NCI-H1092 treated with DMSO at 0.1 percent for 48 hours (cell line): ENCODE measurements at regions not wholly inside any gene's neighbourhood (a gene's known extent, or its start where the extent isn't known, plus 50 kb on each side); places are given as distances from the start of the nearest gene placed in this dataset.

Source experiments
- DNase-seq: peaks from one replicate; lab custom pipeline; 2025; lab: John Stamatoyannopoulos, UW

DNA sequence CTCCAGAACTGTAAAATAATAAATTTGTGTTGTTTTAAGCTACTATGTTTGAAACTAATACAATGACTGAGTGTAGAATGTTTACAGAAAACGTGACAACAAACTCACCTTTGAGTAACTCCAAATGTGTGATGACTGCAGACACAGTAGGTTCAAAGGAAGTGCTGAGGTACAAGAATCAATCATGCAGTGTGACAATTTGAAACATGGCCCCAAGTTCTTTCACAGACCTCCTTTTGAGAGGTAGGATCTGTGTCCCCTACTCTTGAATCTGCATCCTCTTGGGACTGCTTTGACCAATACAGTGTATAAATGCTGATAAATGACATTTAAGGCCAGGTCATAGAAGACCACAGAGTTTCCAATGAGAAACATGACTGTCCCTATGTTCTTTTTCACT lies 667.7 kb upstream of the DIPK2B start:
- no peak for DNase-seq

- no peak for DNase-seq
Measured at GRCh38 chrX:45862801-45863200, 662.1 kb upstream of the DIPK2B start.

DNA sequence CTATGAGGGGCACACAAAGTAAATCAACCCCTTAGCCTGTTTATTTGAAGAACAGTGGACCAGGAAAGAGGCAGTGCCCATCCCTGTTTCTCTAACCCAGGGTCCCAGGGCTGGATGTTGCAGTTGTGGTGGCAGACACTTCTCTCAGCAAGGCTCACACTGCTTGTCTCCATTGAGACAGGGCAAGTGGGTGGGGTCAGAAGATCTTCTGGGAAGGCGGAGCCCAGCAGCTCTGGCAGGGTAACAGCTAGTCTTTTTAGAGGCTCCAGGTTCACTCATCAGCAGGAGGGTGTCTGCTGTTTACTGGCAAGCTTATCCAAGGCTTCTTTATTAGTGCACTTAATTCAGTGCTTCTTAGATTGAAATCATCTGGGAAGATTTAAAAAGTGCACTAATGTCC lies 659.8 kb upstream of the DIPK2B start:
- DNase-seq, result no peak

DNA sequence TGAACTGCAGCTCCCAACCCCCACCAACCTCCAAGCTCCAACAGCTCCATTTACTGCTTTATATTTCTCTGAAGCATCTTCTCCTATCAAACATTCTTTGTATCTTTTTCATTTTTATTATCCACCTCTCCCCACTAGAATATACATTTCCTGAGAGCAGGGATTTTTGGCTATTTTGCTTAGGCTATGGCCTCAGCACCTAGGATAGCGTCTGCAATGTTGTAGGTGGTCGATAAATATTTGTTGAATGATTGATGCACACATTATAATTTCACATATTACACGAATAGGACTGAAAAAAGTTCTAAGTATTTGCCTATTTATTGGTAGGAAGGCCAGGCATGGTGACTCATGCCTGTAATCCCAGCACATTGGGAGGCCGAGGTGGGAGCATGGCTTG lies 658.7 kb upstream of the DIPK2B start:
- no peak for DNase-seq

DNA sequence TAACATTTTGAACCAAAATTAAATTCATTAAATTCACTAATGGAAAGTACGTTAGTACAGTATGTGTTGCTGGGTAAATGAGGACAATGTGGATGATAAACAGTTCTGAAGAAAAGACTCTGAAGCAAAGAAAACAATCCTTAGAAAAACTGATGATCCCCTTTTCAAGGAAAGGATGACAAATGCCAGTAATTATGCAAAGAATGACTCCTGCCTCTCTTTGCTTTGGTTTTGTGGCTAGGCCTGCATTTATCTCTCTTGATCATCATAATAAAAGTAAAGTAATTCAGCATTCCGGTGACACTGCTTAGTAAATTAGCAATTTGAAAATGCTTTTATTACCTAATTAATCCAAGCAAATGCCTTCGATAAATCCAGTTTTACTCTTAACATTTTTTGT lies 652.2 kb upstream of the DIPK2B start:
- no peak for DNase-seq

DNA sequence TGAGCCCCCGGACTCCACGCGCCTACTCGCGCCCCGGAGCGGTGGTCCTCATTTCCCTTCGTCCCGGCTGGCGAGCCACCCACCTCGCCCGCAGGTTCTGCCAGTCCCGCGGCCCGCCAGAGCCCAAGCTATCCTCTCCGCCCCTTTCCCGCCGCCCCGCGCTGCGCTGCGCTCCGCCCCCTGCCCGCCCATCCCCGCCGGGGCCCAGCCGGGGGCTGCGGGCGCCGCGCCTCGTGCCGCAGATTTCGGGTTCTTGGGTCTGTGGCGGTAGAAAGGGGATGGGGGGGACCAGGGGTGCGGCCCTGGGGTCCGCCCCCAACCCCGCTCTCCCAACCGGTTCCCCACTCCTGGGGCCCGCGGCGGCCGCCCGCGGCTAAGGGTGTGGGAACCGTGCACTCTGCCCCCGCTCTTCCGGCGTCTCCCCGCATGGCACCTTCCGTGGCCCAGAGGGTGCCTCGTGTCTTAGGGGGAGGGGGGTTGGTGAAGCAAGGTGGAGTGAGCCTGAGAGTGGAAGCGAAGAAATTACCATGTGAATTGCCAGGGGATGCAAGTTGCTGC lies 650.8 kb upstream of the DIPK2B start:
- peak; percentile 46 for DNase-seq

- DNase-seq, result peak; percentile 51
Measured at GRCh38 chrX:45850775-45851433, 650.2 kb upstream of the DIPK2B start.

DNA sequence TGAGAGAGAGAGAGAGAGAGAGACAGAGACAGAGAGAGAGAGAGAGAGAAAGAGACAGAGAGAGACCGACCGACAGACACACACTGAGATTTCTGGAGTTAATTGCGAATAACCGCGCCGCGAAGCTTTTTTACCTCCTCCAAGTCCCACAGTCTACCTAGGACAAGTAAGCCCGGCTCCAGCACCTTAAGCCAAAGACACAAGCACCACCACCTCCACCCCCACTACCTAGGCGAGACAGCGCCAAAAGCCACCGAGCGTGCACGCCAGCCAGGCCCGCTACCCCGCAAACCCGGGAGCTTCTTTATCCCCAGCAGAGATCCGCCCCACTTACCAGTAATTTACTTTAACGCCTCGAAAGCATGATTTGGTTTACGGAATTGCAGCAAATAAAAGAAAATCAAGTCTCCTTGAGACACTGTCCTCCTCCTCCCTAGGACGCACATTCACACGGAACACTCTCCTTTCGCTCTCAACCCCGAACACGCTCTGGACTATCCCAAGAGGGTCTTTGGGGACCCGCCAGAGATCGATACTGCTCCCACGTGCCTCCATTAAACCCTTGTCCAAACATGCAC lies 649.6 kb upstream of the DIPK2B start:
- DNase-seq, result no peak

DNA sequence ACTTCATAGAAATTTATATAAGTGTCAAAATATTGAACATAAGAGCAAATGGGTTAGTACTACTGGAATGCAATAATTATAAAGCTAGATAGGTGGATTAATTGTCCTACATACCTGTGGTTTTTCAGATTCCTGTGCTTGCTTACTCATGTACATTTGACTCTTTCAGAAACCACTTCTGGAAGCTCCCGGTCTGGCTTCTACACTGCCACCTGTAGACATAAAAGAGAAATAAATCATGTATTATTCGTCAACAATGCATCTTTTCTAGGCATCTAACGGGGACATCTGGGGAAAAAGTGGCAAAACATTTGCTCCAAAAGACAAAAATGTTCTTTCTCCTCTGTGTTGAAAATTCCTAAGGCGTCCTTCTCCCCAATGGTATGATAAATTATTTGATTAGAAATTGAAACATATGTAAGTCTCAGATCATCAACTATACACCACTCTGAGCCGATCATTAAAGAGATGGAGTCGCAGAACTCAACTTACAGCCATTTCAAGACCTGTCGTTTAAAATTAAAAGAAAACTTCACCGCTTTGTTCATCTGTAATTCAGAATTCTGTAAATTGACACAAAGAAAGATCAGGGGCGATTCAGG lies 648.7 kb upstream of the DIPK2B start:
- DNase-seq, result peak; percentile 14

DNA sequence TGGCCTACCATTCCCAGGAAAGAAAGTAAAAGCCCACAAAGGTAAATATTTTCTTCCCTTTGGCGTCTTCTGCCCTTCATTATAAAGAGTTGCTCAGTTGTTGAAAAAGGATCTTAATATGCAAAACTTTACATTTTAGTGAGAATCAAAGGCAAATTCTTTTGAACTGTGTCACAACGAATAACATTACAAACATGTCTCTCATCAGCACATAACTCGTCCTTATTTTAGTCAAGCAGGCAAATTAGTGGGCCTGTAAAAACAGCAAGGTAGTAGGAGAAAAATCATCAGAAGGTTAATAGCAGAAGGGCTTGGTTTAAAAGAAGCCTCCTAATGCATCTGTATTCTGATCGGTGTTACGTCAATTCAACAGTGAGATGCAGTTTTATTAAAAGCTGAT lies 647.3 kb upstream of the DIPK2B start:
- no peak for DNase-seq

- no peak for DNase-seq
Measured at GRCh38 chrX:45846328-45846727, 645.7 kb upstream of the DIPK2B start.

DNA sequence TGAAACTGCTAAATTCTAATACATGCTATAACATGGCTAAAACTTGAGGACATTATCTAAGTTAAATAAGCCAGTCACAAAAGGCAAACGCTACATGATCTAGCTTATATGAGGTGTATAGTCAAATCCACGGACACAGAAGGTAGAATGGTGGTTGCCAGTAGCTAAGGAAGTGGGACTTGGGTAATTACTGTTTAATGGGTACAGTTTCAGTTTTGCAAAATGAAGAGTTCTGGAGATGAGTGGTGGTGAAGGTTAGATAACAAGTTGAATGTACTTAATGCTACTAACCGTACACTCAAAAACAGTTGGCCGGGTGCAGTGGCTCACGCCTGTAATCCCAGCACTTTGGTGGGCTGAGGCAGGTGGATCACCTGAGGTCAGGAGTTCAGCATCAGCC lies 644.5 kb upstream of the DIPK2B start:
- no peak for DNase-seq

- no peak for DNase-seq
Measured at GRCh38 chrX:45843518-45843917, 642.8 kb upstream of the DIPK2B start.

GRCh38 chrX:45842926-45843315 lies 642.2 kb upstream of the DIPK2B start:
- no peak for DNase-seq

DNA sequence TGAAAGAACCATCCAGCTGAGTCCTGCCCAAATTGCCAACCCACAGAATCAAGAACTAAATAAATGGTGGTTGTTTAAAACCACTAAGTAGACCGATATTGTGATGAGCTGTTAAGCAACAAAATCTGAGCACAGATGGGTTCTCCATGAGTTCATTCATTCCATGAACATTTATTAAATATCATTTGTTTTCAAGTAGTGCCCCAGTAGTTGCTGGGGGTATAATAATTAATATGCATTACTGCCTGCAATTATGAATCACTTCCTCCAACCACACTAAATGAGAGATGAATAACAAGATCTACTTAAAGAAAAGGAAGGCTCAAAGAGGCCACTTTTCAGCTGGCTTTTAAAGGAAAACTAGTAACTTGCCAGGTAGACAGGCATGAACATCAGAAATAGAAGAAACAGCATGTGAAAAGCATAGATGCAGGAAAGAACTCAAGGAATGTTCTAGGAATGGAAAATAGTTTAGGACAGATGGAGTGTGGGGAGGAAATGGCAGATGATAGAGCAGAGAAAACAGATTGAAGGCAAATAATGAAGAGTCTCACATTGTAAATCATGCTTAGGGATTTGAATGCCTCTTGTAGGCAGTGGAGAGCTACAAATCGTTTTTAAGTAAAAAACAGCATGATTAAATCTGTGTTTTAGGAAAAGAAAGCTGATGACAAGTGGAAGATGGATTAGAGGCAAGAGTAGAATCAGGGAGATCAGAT lies 641.7 kb upstream of the DIPK2B start:
- DNase-seq, result no peak

GRCh38 chrX:45840411-45840950 lies 639.8 kb upstream of the DIPK2B start:
- no peak for DNase-seq

GRCh38 chrX:45830343-45830742 lies 629.7 kb upstream of the DIPK2B start:
- DNase-seq, result no peak

DNA sequence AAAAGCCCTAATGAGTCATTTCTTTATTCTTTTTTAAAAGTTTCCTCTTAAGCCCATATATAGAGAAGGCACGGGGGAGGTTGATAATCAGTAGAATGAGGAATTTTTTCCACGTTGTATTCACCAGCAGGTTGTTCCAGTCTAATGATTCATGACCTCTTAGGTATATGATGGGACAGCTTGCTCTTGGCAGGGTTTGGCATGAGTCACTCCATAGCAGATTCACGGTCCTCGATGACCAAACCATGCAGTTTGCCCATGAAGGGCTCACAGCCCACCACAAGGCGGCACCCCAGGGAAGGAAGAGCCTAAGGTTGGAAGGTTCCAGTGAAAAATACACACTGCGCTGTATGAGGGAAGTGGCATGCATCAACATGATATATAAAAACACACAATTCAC lies 623.8 kb upstream of the DIPK2B start:
- DNase-seq, result peak; percentile 10

- DNase-seq, result no peak
Measured at GRCh38 chrX:45823536-45823935, 622.9 kb upstream of the DIPK2B start.

DNA sequence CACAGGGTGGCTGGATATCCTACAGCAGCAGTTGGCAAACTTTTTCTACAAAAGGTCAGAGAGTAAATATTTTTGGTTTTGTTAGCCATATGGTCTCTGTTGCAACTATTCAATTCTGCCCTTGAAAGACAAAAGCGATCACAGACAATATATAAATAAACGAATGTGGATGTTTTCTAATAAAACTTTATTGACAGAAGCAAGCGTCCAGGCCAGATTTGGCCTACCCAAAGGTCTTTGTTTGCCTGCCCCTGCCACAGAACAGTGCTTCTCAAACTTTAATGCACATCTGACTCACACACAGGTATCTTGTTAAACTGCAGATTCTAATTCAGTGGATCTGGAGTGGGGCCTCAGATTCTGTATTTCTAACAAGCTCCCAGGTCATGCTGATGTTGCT lies 621.4 kb upstream of the DIPK2B start:
- no peak for DNase-seq

- no peak for DNase-seq
Measured at GRCh38 chrX:45818913-45819312, 618.2 kb upstream of the DIPK2B start.

GRCh38 chrX:45815441-45815840 lies 614.8 kb upstream of the DIPK2B start:
- DNase-seq, result no peak

DNA sequence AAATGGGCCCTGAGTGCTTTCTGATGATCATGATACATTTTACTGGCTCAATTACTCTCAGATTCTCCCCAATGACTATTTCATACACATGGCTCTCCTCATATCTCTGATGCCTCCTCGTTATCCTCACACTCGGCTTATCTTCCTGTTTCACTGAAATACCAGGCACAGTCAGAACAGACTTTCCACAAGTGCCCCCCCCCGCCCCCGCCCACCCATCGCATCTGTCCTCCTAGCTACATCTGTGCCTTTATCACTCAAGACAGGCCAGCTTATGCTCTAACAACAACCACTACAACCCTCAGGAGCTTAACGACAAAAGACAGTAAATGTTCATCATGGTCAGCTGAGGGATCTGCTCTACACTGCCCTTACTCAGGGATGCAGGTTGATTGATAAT lies 610.6 kb upstream of the DIPK2B start:
- no peak for DNase-seq
